ENCODE measurements at regions not wholly inside any gene's neighbourhood (a gene's known extent, or its start where the extent isn't known, plus 50 kb on each side); places are given as distances from the start of the nearest gene placed in this dataset.
"Not testable (repeated sequence)": the region's sequence is repeated elsewhere in the genome, so short reads cannot be mapped to it uniquely, and the experiment has no call there.

DNA sequence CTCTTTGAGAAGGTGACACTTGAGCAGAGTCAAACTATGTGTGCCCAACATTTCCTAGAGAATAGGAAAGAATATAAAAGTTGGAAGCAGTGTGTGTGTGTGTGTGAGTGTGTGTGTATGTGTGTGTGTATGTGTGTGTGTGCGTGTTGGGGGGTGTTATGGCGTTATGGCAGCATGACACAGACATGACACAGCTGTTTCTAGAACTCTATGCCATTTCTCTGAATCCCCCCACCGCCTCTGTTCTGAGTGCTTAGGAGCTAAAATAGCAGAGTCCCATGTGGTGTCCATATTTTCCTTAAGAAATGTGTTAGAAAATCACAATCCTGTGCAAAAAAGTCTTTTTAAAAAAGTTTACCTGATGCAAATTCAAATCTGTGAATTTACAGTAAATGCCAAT is 556.1 kb downstream of the RWDD3 start:
- ATAC-seq = no peak

DNA sequence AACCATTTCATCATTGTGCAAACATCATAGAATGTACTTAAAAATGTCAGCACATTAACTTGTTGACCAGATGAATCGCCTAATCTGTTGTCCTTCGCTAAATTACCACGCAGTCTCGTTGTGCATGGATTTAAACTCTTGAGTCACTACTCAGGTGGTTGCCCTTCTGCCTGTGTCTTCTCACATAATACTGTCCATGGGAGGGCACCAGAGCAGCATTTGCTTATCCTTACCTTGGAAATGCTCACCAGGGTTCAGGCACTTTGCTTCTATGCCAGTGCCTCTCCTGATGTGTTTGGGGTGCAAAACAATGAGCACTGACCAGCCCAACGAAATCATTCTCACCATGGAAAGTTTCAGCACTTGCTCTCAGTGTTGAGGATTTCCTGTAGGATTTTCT is 559.9 kb downstream of the RWDD3 start:
- ATAC-seq = no peak

DNA sequence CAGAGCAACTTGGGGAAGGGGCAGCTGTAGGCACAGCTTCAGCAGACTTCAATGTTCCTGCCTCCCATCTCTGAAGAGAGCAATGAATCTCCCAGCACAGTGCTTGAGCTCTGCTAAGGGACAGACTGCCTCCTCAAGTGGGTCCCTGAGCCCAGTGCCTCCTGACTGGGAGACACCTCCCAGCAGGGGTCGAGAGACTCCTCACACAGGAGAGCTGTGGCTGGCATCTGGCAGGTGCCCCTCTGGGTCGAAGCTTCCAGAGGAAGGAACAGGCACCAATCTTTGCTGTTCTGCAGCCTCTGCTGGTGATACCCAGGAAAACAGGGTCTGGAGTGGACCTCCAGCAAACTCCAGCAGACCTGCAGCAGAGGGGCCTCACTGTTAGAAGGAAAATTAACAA is 563.8 kb downstream of the RWDD3 start:
- not testable (repeated sequence) for ATAC-seq

DNA sequence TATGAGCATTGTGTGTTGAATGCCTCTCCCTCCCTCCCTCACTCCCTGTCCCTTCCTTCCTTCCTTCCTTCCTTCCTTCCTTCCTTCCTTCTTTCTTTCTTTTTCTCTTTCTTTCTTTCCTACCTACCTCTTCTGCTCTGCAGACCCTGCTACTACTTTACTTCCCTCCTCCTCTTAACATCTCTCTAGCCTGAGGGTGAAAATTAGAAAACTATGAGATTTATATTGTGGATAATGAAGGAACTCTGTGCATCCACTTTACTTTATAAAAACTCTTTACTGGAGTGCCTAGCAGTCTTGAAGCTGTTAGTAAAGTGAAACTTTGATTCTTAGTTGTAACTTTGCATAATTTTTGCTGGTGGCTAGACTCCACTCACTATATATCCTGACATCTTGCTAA is 572.2 kb downstream of the RWDD3 start:
- no peak for ATAC-seq

DNA sequence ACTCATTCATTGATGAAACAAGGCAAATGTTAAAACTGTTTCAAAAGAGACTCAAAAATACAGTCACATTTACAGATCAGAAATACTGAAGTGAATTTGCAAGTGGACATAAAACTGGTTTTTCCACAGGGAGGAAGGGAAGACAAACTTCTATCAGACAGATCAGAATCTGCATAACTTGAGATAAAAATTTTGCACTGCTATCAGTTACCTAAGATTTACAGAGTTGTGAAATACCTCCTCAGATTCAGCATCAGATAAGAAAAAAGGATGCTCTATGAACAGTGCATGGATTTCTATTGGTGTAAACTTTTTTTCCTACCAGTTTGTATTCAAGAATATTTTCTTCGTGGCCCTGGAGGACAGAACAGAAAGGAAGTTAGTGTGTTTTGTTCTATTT is 575.4 kb downstream of the RWDD3 start:
- ATAC-seq = no peak

DNA sequence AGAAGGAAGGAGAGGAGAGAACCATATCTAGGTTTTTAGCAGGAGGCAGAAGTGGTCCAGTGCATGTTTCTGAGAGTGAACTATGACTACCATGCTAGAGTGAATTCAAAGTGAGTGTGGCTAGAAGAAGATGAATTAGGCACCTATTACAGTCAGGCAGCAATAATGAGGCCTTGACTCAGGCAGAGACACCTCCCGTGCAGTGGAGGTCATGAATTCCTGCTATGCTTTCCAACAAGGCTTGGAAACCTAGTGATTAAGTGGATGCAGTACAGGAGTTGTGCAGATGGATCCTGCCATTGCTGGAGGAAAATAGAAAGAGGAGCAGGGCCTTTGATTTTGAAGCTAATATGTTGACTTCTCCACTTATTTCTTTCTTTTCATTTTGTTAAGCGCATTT is 581.5 kb downstream of the RWDD3 start:
- ATAC-seq = no peak

DNA sequence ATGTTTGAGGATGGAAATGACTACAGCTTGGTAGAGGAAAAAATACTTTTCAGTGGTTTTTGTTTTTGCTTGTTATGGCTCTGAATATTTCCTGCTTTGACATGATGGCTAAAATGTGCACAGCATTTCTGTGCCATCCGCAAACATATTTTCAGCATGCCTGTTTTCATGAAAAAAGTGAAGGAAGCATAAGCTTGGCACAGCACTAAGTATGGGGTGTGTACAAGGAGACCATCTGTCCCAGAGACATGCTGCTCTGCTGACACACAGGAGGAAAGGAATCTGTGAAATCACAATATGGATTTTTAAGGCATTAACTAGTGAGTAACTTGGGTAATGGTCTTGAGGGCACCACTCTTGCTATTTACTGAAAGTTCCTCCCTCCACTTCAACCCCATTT is 595.5 kb downstream of the RWDD3 start:
- no peak for ATAC-seq

DNA sequence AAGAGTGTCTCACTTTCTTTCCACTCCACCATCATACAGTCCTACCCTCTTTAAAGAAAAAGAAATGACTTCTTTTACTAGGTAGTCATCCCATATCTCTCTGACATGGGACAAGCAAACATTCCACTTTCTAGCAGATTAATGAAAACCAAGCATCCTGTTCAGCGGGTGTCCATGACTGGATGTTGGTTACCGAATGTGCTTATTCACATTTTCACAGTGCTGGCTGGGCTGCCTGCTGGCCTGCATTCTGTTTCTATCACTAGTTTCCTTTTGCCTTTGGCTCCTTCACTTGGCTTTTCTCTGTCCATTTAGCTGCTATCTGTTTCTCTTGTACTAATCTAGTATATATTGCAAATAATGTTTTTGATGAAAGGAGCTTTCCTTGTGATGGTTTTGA is 598.4 kb downstream of the RWDD3 start:
- no peak for ATAC-seq

DNA sequence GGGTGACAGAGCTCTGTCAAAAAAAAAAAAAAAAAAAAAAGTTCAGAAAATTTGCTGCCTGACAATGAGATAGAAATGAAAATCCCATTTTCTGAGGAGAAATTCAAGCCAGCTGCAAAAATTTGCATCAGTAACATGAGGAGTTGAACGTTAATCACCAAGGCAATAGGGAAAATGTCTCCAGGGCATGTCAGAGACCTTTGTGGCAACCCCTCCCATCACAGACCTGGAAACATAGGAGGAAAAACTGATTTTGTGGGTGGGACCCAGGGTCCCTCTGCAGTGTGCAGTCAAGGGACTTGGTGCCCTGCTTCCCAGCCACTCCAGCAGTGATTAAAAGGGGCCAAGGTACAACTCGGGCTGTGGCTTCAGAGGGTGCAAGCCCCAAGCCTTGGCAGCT is 615.4 kb downstream of the RWDD3 start:
- ATAC-seq = no peak

DNA sequence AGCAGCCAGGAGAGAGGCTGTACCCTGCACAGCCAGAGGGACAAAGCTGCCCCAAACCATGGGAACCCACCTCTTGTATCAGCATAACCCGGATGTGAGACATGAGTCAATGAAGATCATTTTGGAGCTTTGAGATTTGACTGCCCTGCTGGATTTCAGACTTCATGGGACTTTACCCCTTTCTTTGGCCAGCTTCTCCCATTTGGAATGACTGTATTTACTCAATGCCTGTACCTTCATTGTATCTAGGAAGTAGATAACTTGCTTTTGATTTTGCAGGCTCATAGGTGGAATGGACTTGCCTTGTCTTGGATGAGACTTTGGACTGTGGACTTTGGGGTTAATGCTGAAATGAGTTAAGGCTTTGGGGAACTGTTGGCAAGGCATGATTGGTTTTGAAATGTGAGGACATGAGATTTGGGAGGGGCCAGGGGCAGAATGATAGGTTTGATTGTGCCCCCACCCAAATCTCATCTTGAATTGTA is 616.2 kb downstream of the RWDD3 start:
- ATAC-seq = no peak

DNA sequence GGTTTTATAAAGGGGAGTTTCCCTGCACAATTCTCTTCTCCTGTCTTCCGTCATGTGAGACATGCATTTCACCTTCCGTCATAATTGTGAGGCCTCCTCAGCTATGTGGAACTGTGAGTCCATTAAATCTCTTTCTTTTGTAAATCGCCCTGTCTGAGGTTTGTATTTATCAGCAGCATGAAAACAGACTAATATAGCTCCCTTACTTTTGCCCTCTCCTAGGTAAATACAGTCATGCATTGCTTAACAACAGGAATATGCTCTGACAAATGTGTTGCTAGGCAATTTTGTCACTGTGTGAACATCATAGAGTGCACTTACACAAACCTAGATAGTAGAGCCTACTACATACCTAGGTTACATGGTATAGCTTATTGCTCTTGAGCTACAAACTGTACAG is 616.8 kb downstream of the RWDD3 start:
- no peak for ATAC-seq

DNA sequence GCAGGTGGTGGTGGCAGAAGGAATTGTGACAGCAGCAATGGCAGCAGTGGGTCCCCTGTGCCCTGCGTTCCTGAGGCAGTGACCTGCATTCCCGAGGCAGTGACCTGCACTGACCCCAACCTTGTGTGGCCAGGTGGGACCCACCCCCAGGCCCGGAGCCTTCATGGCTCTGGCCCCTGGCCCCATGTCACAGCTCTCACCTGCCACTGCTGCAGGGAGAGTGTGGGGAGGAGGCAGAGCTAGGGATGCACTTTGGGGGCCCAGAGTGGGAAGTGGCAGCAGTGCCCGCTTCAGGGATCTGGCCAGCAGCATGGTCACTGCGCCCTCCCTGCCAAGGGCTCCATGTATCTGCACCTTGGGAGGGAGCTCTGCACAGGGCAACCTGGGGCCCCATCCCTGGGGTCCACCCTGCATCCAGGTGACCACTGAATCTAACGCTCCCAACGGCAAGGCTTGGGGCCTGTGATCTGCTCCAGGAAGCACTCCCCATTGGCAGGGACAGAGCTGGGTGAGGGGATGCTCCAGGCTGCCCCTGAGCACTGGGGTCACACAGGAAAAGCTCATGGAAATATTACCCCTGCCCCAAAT is 618.6 kb downstream of the RWDD3 start:
- ATAC-seq = no peak

DNA sequence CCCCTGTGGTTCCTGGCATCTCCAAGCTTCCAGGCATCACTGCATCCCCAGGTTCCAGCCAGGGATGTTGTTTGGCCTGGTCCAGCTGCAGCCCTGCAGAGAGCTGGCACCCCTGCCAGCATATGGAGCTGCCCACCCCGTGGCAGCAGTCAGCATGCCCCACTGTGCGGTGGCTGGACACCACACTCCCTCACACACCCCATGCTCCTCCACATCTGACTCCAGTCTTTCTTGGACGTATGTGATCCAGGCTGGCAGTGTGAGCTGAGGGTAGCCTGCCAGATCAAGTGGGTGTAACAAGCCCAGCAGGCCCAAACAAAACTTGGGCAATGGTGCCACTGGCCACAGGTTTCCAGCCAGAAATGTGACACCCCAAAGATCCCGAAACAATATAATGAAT is 620.4 kb downstream of the RWDD3 start:
- ATAC-seq = no peak

DNA sequence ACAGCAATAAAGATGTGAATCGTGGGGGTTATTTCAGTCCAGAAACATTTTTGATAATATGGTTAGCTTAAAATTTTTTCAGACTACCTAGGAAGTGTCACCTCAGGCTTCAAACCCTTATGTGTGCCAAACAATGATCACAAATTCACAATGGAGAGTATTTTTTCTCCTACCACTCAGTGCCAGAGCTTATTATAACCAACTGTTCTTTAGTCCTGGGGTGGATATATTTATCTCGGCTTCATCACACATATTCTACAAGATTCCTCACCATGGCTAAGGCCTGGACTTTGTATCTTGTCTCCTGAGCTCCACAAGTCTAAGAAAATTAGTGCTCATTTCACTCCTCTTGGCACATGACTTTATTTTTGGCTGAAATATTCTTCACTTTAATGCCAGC is 629.1 kb downstream of the RWDD3 start:
- ATAC-seq = no peak

DNA sequence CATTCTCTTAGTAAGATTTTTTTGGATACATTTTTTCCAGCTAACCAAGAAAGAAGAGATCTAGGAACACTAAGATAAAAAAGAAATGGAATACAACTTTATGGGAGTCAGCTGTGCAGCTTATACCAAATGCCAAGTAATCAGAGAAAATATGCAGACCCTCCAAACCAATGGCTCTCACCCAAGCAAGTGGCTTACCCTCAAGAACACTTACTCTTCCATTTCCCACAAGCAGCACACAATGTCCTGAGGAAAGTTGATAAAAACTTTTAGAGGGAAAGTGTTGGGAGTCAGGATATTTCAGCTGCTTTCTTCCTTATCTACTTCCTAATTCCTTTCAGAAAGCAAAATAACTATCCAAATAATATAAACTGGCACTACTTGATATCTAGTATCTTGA is 631.8 kb downstream of the RWDD3 start:
- no peak for ATAC-seq

DNA sequence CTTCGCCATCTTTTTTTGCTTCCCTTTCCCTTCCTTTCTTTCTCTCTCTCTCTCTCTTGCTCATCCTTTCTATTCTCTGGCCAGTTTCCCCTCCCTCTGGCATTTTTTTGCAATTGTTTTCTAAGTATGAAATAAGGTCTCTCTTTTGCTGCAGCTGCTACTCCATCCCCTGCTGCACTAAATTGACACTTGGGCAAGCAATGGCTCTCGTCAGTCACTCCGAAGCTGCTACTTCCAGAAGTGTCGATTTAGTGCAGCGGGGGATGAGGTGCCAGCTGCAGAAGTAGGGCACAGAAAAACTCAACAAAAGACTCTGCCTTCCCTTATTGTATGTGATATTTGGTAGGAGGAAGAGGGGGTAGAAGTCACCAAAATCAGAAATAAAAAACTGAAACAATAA is 642.3 kb downstream of the RWDD3 start:
- no peak for ATAC-seq

DNA sequence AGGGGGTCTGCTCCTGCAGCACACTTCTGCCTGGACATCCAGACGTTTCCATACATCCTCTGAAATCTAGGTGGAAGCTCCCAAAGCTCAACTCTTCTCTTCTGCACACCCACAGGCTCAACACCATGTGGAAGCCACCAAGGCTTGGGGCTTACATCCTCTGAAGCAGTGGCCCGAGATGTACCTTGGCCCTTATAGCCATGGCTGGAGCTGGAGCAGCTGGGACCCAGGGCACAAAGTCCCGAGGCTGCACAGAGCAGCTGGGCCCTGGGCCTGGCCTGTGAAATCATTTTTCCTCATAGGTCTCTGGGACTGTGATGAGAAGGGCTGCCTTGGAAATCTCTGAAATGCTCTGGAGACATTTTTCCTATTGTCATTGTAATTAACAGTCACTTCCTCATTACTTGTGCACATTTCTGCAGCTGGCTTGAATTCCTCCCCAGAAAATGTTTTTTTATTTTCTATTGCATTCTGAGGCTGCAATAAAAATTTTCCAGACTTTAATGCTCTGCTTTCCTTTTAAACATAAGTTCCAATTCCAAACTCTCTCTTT is 645.6 kb downstream of the RWDD3 start:
- ATAC-seq = no peak

DNA sequence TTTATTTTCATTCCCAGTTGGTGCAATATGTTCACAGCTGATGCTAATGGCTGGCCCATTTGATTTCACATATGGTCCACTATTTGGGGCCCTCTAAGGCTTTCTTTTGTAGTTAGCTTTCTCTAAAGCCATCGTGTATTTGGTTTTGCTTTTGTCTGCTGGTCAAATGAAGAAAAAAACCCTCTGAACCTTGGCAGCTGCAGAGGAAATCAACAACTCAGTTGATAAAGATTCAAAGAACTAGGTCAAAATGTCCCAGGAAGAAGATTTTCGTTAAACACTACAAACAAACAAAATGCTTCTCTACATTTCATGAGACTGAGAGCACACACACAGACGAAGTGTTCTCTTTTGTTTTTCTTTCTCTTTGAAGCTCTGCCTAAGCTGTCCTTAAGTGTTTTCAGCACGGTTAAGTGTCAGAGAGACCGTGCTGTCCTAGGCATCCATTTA is 655.0 kb downstream of the RWDD3 start:
- ATAC-seq = no peak

DNA sequence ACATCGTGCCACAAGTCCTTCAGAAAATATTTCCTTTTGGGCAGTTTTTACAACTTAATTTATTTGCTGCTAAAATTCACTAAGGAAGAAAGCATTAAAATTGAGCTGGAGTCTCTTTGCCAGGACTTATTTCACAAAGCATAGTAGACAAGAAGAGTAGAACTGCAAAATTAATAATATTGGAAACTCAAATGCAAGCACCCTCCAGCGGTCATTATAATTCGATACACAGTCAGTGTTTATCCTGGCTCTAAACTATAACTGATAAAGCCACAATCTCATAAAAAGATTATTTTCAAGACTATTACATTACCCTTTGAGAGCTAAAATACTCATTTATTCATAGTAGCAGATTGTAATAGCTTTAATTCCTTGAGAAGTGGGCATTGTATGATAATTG is 655.4 kb downstream of the RWDD3 start:
- no peak for ATAC-seq

DNA sequence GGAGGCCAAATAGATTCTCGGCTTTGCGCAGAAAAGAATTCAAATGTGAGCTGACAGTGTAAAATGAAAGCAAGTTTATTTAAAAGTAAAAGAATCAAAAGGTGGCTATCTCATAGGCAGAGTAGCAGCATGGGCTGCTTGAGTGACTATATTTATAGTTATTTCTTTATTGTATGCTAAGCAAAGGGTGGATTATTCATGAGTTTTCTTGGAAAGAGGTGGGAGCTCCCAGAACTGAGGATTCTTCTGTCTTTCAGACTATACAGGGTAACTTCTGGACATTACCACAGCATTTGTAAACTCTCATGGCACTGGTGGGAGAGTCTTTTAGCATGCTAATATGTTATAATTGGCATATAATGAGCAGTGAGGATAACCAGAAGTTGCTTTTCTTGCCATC is 659.9 kb downstream of the RWDD3 start:
- ATAC-seq = no peak

DNA sequence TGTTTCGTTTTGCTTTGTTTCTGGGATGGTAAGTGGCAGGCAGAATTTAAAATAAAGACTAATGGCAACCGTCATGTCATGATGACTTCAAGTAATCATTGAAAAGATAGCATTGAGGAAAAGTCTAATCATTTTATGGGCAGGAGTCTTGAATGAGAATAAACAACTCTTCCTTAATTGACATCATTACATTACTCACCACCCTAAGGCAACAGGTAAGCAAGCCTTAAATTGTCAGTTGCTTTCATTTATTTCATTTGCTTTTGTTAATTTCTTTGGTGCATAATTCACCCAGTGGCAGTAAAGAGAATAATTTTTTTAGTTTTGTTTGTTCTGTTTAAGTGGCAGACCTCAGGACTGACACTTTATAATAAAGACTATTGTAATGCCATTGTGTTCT is 669.0 kb downstream of the RWDD3 start:
- ATAC-seq = no peak

DNA sequence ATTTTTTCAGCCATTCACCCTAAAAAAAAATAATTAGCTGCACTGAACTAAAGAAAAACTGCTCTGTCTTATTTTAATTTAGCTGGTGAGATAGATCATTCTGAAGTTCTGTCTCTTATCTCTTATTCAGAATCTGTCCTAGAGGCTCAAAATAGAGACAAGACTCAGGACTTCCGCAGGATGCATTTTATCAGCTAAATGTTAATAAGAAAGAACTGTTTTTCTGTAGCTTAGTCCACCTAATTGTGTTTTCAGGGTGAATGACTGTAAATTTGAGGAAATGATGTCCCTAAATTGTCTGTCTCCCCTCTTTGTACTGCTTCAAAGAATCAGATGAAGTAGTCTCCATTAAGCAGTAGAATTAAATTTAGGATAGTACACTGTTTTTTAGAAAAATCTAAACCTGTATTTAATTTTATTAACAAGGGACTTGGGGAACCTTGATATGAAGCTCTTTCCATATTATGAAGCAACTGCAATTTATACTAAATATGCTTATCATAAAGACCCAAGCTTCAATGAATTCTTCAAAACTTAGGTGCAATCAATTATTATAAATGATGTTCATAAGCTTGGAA is 671.9 kb downstream of the RWDD3 start:
- ATAC-seq = no peak

DNA sequence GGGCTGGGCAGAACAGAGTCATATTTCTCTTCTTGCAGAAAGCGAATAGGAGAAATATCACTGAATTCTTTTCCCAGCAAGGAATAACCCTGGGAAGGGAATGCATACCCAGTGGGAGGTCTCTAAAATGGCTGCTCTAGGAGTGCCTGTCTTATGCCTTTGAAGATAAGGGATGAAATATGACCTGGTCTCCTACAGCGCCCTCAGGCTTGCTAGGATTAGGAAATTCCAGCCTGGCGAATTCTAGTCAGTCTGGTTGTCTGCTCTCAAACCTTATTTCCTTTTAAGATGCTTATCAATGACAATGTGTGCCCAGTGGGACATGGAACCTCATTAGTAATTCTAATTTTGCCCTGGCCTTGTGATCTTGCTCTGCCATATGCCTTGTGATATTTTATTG is 677.7 kb downstream of the RWDD3 start:
- not testable (repeated sequence) for ATAC-seq

DNA sequence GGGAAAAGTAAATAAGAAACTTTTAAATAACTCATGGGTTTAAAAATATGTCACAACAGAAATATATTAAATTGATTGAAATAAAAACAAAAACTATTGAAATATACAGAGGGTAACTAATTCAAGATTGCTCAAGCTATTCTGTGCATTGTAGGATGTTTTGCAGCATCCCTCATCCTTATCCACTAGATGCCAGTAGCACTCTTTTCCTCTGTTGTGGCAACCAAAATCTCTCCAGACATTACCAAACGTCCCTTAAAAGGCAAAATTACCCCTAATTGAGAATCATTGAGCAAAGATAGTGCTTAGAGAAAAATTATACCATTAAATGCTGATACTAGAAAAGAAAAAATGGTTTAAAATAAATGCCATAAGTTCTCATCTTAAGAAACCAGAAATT is 682.6 kb downstream of the RWDD3 start:
- ATAC-seq = no peak

DNA sequence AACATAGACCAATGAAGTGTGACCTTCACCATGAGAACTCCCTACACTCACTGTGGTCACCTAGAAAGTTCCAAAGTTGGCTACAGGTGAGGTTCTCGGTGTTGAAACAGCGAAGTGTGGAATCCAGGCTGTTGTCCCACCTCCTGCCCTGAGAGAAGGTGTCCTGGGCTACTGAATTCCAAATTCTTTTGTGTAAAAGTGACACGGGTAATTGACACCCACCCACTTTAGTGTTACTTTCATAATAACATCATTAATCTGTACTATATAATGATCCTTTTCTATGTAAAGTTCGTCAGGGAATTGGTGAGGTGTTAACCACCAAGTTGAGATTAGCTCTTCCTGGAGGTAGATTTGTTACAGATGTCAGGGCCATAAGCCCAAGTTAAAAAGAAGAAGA is 690.7 kb downstream of the RWDD3 start:
- ATAC-seq = no peak
